Fibroblast of pulmonary artery (primary cell): ENCODE measurements at regions not wholly inside any gene's neighbourhood (a gene's known extent, or its start where the extent isn't known, plus 50 kb on each side); places are given as distances from the start of the nearest gene placed in this dataset.
A peak's percentile ranks its signal among the peaks of the same experiment; 100 is the strongest.
"Not testable (repeated sequence)": the region's sequence is repeated elsewhere in the genome, so short reads cannot be mapped to it uniquely, and the experiment has no call there.

Experiments
- DNase-seq: peaks from one replicate; pipeline ENCODE4 v3.0.0-alpha.2; 2010; ENCODE audit warnings: low read depth
- H3K4me3 ChIP-seq: replicated peaks from 2 replicates; pipeline ENCODE4 v1.5.1; 2011; ENCODE audit warnings: low read depth, mild to moderate bottlenecking, control low read depth, low read length, moderate library complexity
- TF ChIP-seq, protein P1 (sequence below): IDR thresholded peaks from 2 replicates; pipeline ENCODE4 v1.5.1; 2011; ENCODE audit warnings: mild to moderate bottlenecking, control low read depth, low read length, inconsistent platforms; ENCODE audit errors: missing control alignments

DNA sequence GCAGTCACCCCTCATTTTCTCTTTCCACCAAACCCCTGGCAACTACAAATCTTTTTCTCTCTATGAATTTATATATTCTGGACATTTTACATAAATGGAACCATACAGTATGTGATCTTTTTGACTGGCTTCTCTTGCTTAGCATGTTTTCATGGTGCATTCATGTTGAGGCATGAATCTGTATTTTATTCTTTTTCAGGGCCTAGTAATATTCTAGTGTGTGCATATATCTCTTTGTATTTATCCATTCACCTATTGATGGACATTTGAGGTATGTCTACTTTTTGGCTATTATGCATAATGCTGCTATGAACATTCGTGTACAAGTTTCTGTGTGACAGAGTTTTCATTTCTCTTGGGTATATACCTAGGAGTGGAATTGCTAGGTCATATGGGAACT lies 78.2 kb downstream of the HACD1 start:
- no peak overlapping the region for H3K4me3 ChIP-seq
- TF ChIP-seq, protein P1, sequence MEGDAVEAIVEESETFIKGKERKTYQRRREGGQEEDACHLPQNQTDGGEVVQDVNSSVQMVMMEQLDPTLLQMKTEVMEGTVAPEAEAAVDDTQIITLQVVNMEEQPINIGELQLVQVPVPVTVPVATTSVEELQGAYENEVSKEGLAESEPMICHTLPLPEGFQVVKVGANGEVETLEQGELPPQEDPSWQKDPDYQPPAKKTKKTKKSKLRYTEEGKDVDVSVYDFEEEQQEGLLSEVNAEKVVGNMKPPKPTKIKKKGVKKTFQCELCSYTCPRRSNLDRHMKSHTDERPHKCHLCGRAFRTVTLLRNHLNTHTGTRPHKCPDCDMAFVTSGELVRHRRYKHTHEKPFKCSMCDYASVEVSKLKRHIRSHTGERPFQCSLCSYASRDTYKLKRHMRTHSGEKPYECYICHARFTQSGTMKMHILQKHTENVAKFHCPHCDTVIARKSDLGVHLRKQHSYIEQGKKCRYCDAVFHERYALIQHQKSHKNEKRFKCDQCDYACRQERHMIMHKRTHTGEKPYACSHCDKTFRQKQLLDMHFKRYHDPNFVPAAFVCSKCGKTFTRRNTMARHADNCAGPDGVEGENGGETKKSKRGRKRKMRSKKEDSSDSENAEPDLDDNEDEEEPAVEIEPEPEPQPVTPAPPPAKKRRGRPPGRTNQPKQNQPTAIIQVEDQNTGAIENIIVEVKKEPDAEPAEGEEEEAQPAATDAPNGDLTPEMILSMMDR: no peak
- DNase-seq: no peak

DNA sequence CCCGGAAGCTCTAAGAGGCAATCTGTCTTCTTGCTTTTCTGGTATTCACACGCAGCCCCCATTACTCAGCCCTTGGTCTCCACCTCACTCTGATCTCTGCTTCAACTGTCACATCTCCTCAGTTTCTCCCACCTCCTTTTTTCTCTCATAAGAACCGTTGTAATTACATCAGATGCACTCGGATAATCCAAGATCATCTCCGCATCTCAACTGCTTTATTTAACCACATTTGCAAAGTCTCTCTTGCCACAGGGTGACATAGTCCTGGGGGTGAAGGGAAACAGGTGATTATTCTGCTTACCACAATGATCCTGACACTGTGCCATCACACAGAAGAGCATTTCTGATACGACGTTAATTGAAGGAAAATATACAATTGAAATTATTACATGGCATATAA lies 79.9 kb downstream of the HACD1 start:
- no peak overlapping the region for H3K4me3 ChIP-seq
- no peak for DNase-seq
- TF ChIP-seq, protein P1: no peak

DNA sequence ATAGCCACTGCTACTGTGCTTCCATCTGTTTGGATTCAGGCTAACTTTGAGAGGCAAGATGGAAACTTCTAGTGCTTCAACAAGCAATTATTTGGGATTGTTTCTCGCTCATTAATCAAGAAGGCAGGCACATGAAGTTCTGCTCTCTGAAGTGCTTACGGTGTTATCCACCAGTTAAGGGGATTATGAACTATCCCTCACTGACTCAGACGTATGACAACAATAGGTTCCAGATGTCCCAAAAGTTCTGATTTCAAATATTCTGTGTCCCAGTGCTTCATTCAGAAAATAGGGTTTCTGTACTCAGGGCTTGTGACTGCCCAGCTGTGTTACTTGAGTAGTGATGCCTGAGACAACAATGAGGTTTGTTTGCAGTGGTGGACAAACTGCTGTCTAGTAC lies 81.0 kb downstream of the HACD1 start:
- TF ChIP-seq, protein P1: no peak
- H3K4me3 ChIP-seq: no peak overlapping the region
- DNase-seq: no peak

DNA sequence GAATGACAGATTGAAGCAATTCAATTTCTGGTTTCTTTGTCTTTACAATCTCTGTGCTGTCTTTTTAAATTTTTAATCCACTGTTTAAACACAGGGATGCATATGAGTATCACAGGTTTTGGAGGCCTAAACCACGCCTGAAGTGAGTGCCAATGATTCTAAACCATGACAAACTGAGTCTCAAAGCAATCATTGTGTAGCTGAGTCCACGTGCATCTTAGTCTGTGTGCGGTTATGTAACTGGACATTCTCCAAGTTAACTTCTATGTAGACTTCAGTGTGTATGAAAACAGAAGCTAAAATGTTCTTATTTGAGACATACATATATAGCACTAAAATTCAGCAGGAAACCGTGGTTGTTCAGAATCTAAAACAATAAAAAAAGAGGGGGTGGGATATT lies 79.3 kb upstream of the ST8SIA6 start:
- TF ChIP-seq, protein P1: no peak
- DNase-seq: peak; percentile 28
- H3K4me3 ChIP-seq: no peak overlapping the region

DNA sequence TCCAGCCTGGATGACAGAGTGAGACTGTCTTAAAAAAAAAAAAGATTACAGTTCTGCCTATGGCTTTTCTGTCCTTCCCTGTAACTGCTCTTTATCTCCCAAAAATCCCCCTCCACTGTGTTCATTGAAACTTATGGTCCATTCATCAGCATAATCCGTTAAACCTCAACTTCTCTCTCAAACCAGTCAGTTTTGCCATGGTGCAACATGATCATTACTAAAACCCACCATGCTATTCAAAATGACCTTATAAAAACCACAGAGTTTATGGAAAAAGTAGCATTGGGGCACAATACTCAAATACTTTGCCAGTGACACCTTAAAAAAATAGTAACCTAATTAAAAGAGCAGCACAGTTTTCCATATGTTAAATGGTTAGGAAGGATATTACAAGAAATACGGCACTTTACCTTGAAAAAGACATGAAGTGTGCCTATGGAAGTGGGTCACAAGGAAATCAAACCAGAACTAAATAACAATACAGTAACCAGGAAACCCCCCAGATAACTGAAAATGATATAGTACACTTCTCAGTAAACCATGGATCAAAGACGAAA lies 74.0 kb upstream of the ST8SIA6 start:
- H3K4me3 ChIP-seq: no peak overlapping the region
- TF ChIP-seq, protein P1: no peak
- DNase-seq: no peak

DNA sequence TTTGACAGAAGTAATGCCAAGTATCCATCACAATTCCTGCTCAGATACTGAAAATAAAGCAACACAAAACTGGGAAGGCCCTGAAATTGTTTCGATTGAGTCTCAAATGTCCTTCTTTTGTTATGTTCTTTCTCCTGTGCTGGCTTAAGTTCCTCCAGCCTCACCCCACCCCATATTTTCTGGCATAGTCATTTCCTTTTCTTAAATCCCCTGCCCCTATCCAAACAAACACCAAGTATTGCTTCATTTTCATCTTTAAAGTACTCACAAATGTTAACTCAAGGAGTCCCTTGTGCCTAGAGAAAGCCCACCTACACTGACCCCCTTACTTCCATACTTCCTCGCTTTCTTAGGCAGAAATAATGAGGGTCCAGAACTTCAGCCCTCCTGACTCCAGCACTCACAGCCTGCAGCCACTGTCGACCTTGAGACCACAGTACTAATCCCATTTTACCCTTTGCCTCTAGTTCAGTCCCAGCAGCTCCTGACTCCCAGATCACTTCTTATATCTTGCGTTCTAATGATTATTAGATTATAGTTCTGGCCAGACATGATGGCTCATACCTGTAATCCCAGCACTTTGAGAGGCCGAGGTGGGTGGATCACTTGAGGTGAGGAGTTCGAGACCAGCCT lies 73.2 kb upstream of the ST8SIA6 start:
- TF ChIP-seq, protein P1: no peak
- peak; percentile 92 for DNase-seq
- no peak overlapping the region for H3K4me3 ChIP-seq

DNA sequence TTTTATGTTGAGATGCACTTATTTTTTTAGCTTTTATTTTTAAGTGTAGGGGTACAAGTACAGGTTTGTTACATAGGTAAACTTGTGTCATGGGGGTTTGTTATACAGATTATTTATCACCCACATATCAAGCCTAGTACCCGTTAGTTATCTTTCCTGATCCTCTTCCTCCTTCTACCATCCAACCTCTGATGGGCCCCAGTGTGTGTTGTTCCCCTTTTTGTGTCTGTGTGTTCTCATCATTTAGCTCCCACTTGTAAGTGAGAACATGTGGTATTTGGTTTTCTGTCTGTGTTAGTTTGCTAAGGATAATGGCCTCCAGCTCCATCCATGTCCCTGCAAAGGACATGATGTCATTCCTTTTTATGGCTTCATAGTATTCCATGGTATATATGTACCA lies 72.2 kb upstream of the ST8SIA6 start:
- not testable (repeated sequence) for DNase-seq, H3K4me3 ChIP-seq
